A673 (cell line): ENCODE measurements at regions not wholly inside any gene's neighbourhood (a gene's known extent, or its start where the extent isn't known, plus 50 kb on each side); places are given as distances from the start of the nearest gene placed in this dataset.

ENCODE experiments used
- BruUV-seq: library from RNA; stranded (reverse); fragments of 400-500 nt; replicated peaks from 2 replicates; lab custom pipeline; 2021; lab: Mats Ljungman, UMichigan
- CTCF ChIA-PET: fragments of 300-600 bp; sonication (Branson Sonifier 250); formaldehyde crosslinking; loops from one replicate; lab custom pipeline; 2022; ENCODE audit warnings: antibody characterized with exemption; lab: Charles Lee
- POLR2A ChIA-PET: fragments of 300-600 bp; sonication (Branson Sonifier 250); formaldehyde crosslinking; loops from one replicate; lab custom pipeline; 2022; ENCODE audit warnings: antibody characterized with exemption; ENCODE audit not compliant: low non-redundant PET; lab: Charles Lee
- DNase-seq: peaks from one replicate; pipeline ENCODE4 v3.0.0-alpha.2; 2015; ENCODE audit warnings: low spot score
- H3K27ac ChIP-seq: fragments of 200-600 bp; sonication (generic); 2 replicates; pipeline ENCODE4 v1.5.1; 2016; ENCODE audit warnings: mixed run types, low read depth, mild to moderate bottlenecking, mixed read lengths, antibody characterized with exemption, low read length; ENCODE audit not compliant: poor library complexity, severe bottlenecking
- H3K27me3 ChIP-seq: fragments of 200-600 bp; sonication (generic); replicated peaks from 2 replicates; pipeline ENCODE4 v1.6.1; 2017; ENCODE audit warnings: mixed run types, low read depth, mild to moderate bottlenecking, mixed read lengths, antibody characterized with exemption, low read length; ENCODE audit not compliant: insufficient read depth, poor library complexity
- H3K36me3 ChIP-seq: fragments of 200-600 bp; sonication (generic); 2 replicates; pipeline ENCODE4 v1.6.1; 2016; ENCODE audit warnings: mixed run types, mild to moderate bottlenecking, mixed read lengths, antibody characterized with exemption, low read length; ENCODE audit not compliant: insufficient read depth, poor library complexity, severe bottlenecking
- H3K4me1 ChIP-seq: fragments of 200-600 bp; sonication (generic); 2 replicates; pipeline ENCODE4 v1.6.1; 2017; ENCODE audit warnings: mixed run types, mild to moderate bottlenecking, mixed read lengths, antibody characterized with exemption, low read length; ENCODE audit not compliant: insufficient read depth, poor library complexity, severe bottlenecking
- H3K4me3 ChIP-seq: fragments of 200-600 bp; sonication (generic); 2 replicates; pipeline ENCODE4 v1.5.1; 2016; ENCODE audit warnings: low read depth, mixed run types, mild to moderate bottlenecking, mixed read lengths, low read length; ENCODE audit not compliant: poor library complexity, severe bottlenecking
- H3K9me3 ChIP-seq: fragments of 200-600 bp; sonication (generic); 2 replicates; pipeline ENCODE4 v1.6.1; 2016; ENCODE audit warnings: mixed run types, low read depth, mild to moderate bottlenecking, mixed read lengths, antibody characterized with exemption, low read length; ENCODE audit not compliant: poor library complexity, severe bottlenecking
- CTCF ChIP-seq: fragments of 300-800, 200-600 bp; sonication (generic); conservative IDR thresholded peaks from 2 replicates; pipeline ENCODE4 v1.5.1; 2017; ENCODE audit warnings: low read depth, mild to moderate bottlenecking, antibody characterized with exemption, low read length, moderate library complexity, mixed read lengths
- EZH2 ChIP-seq: fragments of 200-600 bp; sonication (generic); IDR thresholded peaks from 2 replicates; pipeline ENCODE4 v1.6.1; 2017; ENCODE audit warnings: borderline replicate concordance, low read depth, mild to moderate bottlenecking, mixed read lengths, antibody characterized with exemption, low read length; ENCODE audit not compliant: poor library complexity, severe bottlenecking
- intact Hi-C: fragments of 100-400 bp; cut with micrococcal nuclease; formaldehyde crosslinking; loops from one replicate; pipeline ENCODE4 v1.10.0; 2022; ENCODE audit not compliant: unreplicated experiment

GRCh38 chr9:2411459-2412215 lies 209.9 kb upstream of the VLDLR start:
- BruUV-seq, result no TSS peak
- Histone ChIP-seq H3K27me3 (no peaks in the 10 kb centered on the region), H3K4me3 (no peak overlapping the region), H3K9me3 (no peaks in the 10 kb centered on the region), H3K27ac (no peak overlapping the region), H3K4me1 (peaks cover 3% of the 10 kb centered on the region), H3K36me3 (no peaks in the 10 kb centered on the region)
- POLR2A ChIA-PET, result interaction anchor here (0.5 kb wide), 1 partner anchor 14 kb away, joined by 4 read pairs; no protein-coding TSS in a partner anchor
- peak; percentile 35 for DNase-seq
- CTCF ChIA-PET, result no interaction called here
- TF ChIP-seq CTCF, result no peak
- TF ChIP-seq EZH2, result no peak
- intact Hi-C loops, result loop anchor here (5.0 kb wide), 1 partner anchor 51 kb away; no protein-coding TSS in a partner anchor

DNA sequence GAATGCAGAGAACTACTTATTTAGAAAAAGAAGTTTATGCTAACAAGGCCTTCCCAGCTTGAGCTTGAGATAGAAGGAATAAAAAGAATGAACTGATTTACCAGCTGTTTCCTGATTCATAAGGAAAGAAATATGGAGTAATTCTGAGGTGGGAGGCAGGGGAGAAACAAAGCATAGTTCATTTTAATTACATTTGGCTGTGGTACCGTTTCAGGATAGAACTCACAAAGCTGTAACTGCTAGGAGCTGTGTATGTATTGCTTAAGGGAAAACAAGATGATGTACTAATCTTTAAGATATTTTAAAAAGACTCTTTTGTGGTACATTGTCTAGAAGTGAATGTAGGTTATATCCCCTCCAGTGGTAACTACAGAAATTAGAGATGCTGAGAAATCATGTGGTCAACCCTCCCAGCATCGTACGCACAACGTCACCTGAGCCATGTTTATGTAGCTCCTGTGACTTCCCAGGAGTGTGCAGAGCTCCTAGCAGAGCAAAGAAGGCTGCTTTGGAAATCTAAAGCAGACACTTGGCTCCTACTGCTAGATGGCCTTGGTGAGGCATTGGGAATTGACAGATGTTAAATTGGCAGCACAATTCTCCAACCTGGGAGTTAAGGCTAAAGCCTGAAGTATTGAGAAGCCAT lies 208.3 kb upstream of the VLDLR start:
- no peaks in the 10 kb centered on the region for H3K36me3 ChIP-seq
- peaks cover 9% of the 10 kb centered on the region for H3K4me1 ChIP-seq
- H3K27ac ChIP-seq, result no peak overlapping the region
- TF ChIP-seq EZH2 (no peak), CTCF (no peak)
- intact Hi-C loops, result loop anchor here (5.0 kb wide), 1 partner anchor 49 kb away; no protein-coding TSS in a partner anchor
- H3K27me3 ChIP-seq, result no peaks in the 10 kb centered on the region
- CTCF ChIA-PET, result no interaction called here
- DNase-seq, result no peak
- H3K9me3 ChIP-seq, result no peaks in the 10 kb centered on the region
- H3K4me3 ChIP-seq, result no peak overlapping the region
- POLR2A ChIA-PET, result no interaction called here
- no TSS peak for BruUV-seq

GRCh38 chr9:2414465-2414864 lies 207.1 kb upstream of the VLDLR start:
- POLR2A ChIA-PET, result no interaction called here
- no peak overlapping the region for H3K27ac ChIP-seq
- no peak overlapping the region for H3K4me3 ChIP-seq
- no TSS peak for BruUV-seq
- DNase-seq, result no peak
- CTCF ChIA-PET, result no interaction called here
- intact Hi-C loops, result loop anchor here (5.0 kb wide), 1 partner anchor 48 kb away; no protein-coding TSS in a partner anchor
- H3K9me3 ChIP-seq, result no peaks in the 10 kb centered on the region
- peaks cover 19% of the 10 kb centered on the region for H3K4me1 ChIP-seq
- H3K27me3 ChIP-seq, result no peaks in the 10 kb centered on the region
- H3K36me3 ChIP-seq, result no peaks in the 10 kb centered on the region
- no peak for TF ChIP-seq EZH2
- TF ChIP-seq CTCF, result no peak
